HepG2 (cell line): ENCODE measurements at regions not wholly inside any gene's neighbourhood (a gene's known extent, or its start where the extent isn't known, plus 50 kb on each side); places are given as distances from the start of the nearest gene placed in this dataset.

Experiments
- BRF2 ChIP-seq: sonication (generic); formaldehyde crosslinking; IDR thresholded peaks from 2 replicates; pipeline ENCODE4 v1.8.1; 2022; ENCODE audit warnings: mild to moderate bottlenecking, missing genetic modification reagents
- CTCF ChIP-seq: sonication (generic); formaldehyde crosslinking; IDR thresholded peaks from 2 replicates; pipeline ENCODE4 v1.5.0; 2020; ENCODE audit warnings: mild to moderate bottlenecking, missing genetic modification reagents, moderate library complexity
- GABPB1 ChIP-seq: IDR thresholded peaks from 2 replicates; pipeline ENCODE4 v1.6.1; 2016; ENCODE audit warnings: mild to moderate bottlenecking, missing genetic modification reagents, moderate library complexity, missing compliant biosample characterization
- MEIS2 ChIP-seq: sonication (generic); formaldehyde crosslinking; IDR thresholded peaks from 2 replicates; pipeline ENCODE4 v1.9.0; 2021; ENCODE audit warnings: mild to moderate bottlenecking, missing genetic modification reagents
- MXI1 ChIP-seq: IDR thresholded peaks from 3 replicates; pipeline ENCODE4 v1.6.1; 2012; ENCODE audit warnings: low read depth, low read length, inconsistent platforms, borderline replicate concordance
- POLR2AphosphoS5 ChIP-seq: IDR thresholded peaks from 2 replicates; pipeline ENCODE4 v1.6.1; 2012; ENCODE audit warnings: low read depth, low read length
- RBM39 ChIP-seq: fragments of 200-400 bp; formaldehyde crosslinking; IDR thresholded peaks from one replicate; pipeline ENCODE4 v1.6.1; 2018; ENCODE audit warnings: antibody characterized with exemption, mild to moderate bottlenecking, low read depth, low read length; ENCODE audit not compliant: poor library complexity, severe bottlenecking
- SUZ12 ChIP-seq: fragments of 150-350 bp; IDR thresholded peaks from 2 replicates; pipeline ENCODE4 v1.6.1; 2014; ENCODE audit warnings: low read depth, low read length
- U2AF1 ChIP-seq: fragments of 200-400 bp; formaldehyde crosslinking; optimal IDR thresholded peaks from 2 replicates; pipeline ENCODE3; 2017; ENCODE audit warnings: mild to moderate bottlenecking, low read depth, low read length
- ZBTB26 ChIP-seq: IDR thresholded peaks from 2 replicates; pipeline ENCODE4 v1.6.1; 2016; ENCODE audit warnings: missing compliant biosample characterization, missing genetic modification reagents, borderline replicate concordance
- ZNF274 ChIP-seq: sonication (generic); formaldehyde crosslinking; IDR thresholded peaks from 2 replicates; pipeline ENCODE4 v1.5.1; 2020; ENCODE audit warnings: mild to moderate bottlenecking, missing genetic modification reagents
- ZNF552 ChIP-seq: sonication (generic); formaldehyde crosslinking; IDR thresholded peaks from 2 replicates; pipeline ENCODE4 v1.9.0; 2022; ENCODE audit warnings: missing genetic modification reagents, mild to moderate bottlenecking, borderline replicate concordance
- ZNF639 ChIP-seq: conservative IDR thresholded peaks from 2 replicates; pipeline ENCODE4 v1.6.1; 2018; ENCODE audit warnings: missing genetic modification reagents
- ZNF761 ChIP-seq: sonication (generic); formaldehyde crosslinking; conservative IDR thresholded peaks from 2 replicates; pipeline ENCODE4 v1.4.0; 2020; ENCODE audit warnings: mild to moderate bottlenecking, missing genetic modification reagents

- TF ChIP-seq SUZ12 (no peak), ZBTB26 (no peak), CTCF (no peak), POLR2AphosphoS5 (no peak), RBM39 (no peak), BRF2 (CRISPR knock-in tag) (no peak), ZNF761 (no peak), GABPB1 (CRISPR knock-in tag) (no peak), MXI1 (no peak), MEIS2 (CRISPR knock-in tag) (no peak), U2AF1 (no peak), ZNF552 (CRISPR knock-in tag) (no peak), ZNF639 (no peak), ZNF274 (CRISPR knock-in tag) (no peak)
These were observed 265.7 kb upstream of the NDST3 start for GRCh38 chr4:117768610-117769009.
